ENCODE measurements at regions not wholly inside any gene's neighbourhood (a gene's known extent, or its start where the extent isn't known, plus 50 kb on each side); places are given as distances from the start of the nearest gene placed in this dataset.

DNA sequence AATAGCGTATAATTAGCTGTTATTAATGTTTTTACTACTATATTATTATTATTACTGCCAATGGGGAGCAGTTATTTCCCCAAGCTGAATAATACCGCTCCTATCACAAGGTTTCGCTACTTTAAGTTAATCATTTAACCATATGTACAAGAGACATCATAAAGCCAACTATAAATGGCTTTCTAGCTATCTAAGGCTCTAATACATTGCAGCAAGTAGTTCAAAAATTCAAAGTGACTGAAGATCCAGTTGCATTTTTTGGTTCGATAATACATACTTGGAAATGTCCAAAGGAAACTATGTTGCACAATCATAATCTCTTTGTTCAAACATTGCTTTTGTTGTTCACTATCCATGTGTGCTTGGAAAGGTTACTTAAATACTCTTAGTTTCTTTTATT is 952.0 kb upstream of the MBL2 start:
- H3K4me3 ChIP-seq = no peak overlapping the region
- no peaks in the 10 kb centered on the region for H3K36me3 ChIP-seq
- TF ChIP-seq, protein P1, sequence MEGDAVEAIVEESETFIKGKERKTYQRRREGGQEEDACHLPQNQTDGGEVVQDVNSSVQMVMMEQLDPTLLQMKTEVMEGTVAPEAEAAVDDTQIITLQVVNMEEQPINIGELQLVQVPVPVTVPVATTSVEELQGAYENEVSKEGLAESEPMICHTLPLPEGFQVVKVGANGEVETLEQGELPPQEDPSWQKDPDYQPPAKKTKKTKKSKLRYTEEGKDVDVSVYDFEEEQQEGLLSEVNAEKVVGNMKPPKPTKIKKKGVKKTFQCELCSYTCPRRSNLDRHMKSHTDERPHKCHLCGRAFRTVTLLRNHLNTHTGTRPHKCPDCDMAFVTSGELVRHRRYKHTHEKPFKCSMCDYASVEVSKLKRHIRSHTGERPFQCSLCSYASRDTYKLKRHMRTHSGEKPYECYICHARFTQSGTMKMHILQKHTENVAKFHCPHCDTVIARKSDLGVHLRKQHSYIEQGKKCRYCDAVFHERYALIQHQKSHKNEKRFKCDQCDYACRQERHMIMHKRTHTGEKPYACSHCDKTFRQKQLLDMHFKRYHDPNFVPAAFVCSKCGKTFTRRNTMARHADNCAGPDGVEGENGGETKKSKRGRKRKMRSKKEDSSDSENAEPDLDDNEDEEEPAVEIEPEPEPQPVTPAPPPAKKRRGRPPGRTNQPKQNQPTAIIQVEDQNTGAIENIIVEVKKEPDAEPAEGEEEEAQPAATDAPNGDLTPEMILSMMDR (IDR thresholded peaks at IDR 0.05) = no peak
- TF ChIP-seq POLR2A (IDR thresholded peaks at IDR 0.05) = no peak
- H3K27ac ChIP-seq = no peak overlapping the region
- H3K9me3 ChIP-seq = no peaks in the 10 kb centered on the region
- DNase-seq = no peak
- H3K27me3 ChIP-seq = no peaks in the 10 kb centered on the region
- intact Hi-C loops (cut with DNase I; ENCODE audit: low total_unique reads) = no loop called here
- H3K4me1 ChIP-seq = no peaks in the 10 kb centered on the region

DNA sequence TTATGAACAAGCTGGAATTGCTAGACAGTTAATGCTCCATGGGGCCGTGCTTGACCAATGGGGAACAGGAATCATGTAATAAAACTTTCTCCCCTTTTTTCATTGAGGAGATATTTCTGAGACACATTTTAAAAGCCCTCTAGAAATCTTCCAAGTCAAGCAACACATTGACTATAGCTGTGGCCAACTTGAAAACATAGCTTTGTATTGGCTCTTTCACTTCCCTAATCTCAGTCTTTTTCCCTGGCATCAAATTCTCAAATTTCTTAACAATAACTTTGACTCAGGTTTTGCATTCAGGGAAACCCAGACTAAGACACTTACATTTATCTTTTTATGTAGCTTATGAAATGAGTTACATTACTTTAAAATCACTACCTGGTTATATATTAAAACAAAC is 947.1 kb upstream of the MBL2 start:
- DNase-seq = no peak
- Histone ChIP-seq H3K27ac (no peak overlapping the region), H3K9me3 (no peaks in the 10 kb centered on the region), H3K4me1 (no peaks in the 10 kb centered on the region), H3K4me3 (no peak overlapping the region), H3K27me3 (no peaks in the 10 kb centered on the region), H3K36me3 (no peaks in the 10 kb centered on the region)
- intact Hi-C loops (cut with DNase I; ENCODE audit: low total_unique reads) = no loop called here
- TF ChIP-seq, protein P1 (IDR thresholded peaks at IDR 0.05) = no peak
- TF ChIP-seq POLR2A (IDR thresholded peaks at IDR 0.05) = no peak

DNA sequence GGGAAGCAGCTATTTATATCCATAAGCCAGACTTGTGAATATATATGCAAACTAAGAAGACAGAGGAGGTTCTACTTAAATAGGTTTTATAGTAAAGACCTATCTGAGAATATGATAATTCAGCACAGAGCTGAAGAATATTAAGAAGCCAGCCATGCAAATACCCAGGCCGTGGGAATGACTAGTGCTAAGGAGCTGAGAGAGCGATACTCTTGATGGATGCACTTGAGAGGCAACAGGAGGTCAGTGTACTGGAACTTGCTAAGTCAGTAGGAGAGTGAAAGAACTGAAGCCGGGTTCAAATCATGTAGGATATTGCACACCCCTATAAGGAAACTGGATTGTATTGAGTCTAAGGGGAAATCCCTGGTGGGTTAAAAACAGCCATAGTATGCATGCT is 943.6 kb upstream of the MBL2 start:
- no peak for TF ChIP-seq POLR2A (IDR thresholded peaks at IDR 0.05)
- Histone ChIP-seq H3K27me3 (no peaks in the 10 kb centered on the region), H3K27ac (no peak overlapping the region), H3K4me1 (no peaks in the 10 kb centered on the region), H3K9me3 (no peaks in the 10 kb centered on the region), H3K36me3 (no peaks in the 10 kb centered on the region), H3K4me3 (no peak overlapping the region)
- no peak for DNase-seq
- intact Hi-C loops (cut with DNase I; ENCODE audit: low total_unique reads) = no loop called here

DNA sequence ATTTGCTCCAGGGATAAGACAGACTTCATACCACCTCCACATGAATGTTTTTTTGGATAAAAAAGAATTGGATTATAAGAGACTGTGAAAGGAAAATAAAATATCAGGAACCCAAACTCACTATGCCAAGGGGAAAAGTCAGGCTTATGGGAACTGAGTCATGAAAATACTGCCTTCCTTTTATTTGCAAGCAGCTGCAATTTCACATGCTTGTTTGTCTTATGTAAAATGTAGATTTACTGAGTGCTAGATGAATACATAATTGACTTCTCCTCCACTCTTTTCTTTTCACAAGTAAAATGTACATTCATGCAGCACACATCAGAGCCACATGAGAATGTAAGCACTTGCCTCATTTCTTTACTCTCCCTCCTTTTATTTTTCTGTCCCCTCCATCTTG is 940.8 kb upstream of the MBL2 start:
- DNase-seq = no peak
- no peak for TF ChIP-seq POLR2A (IDR thresholded peaks at IDR 0.05)

DNA sequence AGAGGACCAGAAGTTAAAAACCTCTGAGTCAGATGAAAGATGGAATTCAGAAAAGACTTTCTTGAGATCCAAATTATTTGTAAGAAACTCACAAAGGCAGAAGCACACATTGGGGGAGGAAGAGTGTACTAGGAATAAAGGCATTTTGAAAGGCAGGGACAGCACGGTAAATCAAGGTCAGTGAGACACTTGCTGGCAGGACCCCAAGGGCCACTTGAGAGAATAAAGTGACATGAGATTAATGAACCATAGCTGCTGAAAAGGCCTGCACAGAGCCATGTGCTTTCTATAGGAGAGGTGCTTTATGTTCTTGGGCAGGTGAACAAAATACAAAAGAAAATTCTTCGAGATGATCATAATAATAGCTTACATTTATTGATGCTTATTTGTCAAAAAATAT is 929.9 kb upstream of the MBL2 start:
- no peak overlapping the region for H3K27ac ChIP-seq
- H3K9me3 ChIP-seq = no peaks in the 10 kb centered on the region
- H3K36me3 ChIP-seq = no peaks in the 10 kb centered on the region
- intact Hi-C loops (cut with DNase I; ENCODE audit: low total_unique reads) = no loop called here
- H3K4me3 ChIP-seq = no peak overlapping the region
- H3K4me1 ChIP-seq = no peaks in the 10 kb centered on the region
- no peak for DNase-seq
- H3K27me3 ChIP-seq = no peaks in the 10 kb centered on the region
- TF ChIP-seq, protein P1 (IDR thresholded peaks at IDR 0.05) = no peak
- no peak for TF ChIP-seq POLR2A (IDR thresholded peaks at IDR 0.05)

More for the DNA sequence above, 940.8 kb upstream of the MBL2 start:
- Histone ChIP-seq H3K9me3 (no peaks in the 10 kb centered on the region), H3K4me1 (no peaks in the 10 kb centered on the region), H3K36me3 (no peaks in the 10 kb centered on the region), H3K27me3 (no peaks in the 10 kb centered on the region), H3K4me3 (no peak overlapping the region), H3K27ac (no peak overlapping the region)
- intact Hi-C loops (cut with DNase I; ENCODE audit: low total_unique reads) = no loop called here

DNA sequence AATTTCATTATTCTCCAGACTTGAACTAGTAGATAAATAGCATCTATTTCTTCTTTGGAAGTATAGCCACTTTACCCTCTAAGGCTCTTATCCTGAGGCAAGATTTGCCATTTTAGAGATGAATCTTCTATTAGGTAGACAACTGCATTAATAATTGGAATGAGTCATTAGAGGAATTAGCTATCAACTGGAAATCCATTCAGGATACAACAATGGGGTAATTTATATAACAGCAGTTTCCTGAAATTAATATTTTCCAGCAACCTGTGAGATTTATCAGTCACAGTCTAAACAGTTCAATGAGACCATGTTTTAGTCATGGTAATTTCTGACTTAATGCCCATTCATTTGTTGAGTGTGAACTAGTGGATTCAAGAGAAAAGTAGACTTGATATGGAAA is 928.6 kb upstream of the MBL2 start:
- Histone ChIP-seq H3K4me3 (no peak overlapping the region), H3K27me3 (no peaks in the 10 kb centered on the region), H3K4me1 (no peaks in the 10 kb centered on the region), H3K9me3 (no peaks in the 10 kb centered on the region), H3K27ac (no peak overlapping the region), H3K36me3 (no peaks in the 10 kb centered on the region)
- TF ChIP-seq, protein P1 (IDR thresholded peaks at IDR 0.05) = no peak
- no peak for TF ChIP-seq POLR2A (IDR thresholded peaks at IDR 0.05)
- intact Hi-C loops (cut with DNase I; ENCODE audit: low total_unique reads) = no loop called here
- DNase-seq = no peak
